NCI-H345 treated with DMSO at 0.1 percent for 48 hours (cell line): ENCODE measurements at regions not wholly inside any gene's neighbourhood (a gene's known extent, or its start where the extent isn't known, plus 50 kb on each side); places are given as distances from the start of the nearest gene placed in this dataset.

Source experiments
- DNase-seq: peaks from one replicate; lab custom pipeline; 2025; ENCODE audit not compliant: unreplicated experiment; lab: John Stamatoyannopoulos, UW

GRCh38 chr20:52921340-52921739 lies 50.8 kb upstream of the TSHZ2 start:
- DNase-seq = no peak

GRCh38 chr20:52918311-52918710 lies 53.8 kb upstream of the TSHZ2 start:
- DNase-seq = no peak

GRCh38 chr20:52915564-52915963 lies 56.6 kb upstream of the TSHZ2 start:
- DNase-seq = no peak

GRCh38 chr20:52914870-52915269 lies 57.3 kb upstream of the TSHZ2 start:
- no peak for DNase-seq

- DNase-seq = no peak
Measured at GRCh38 chr20:52913650-52914387, 58.3 kb upstream of the TSHZ2 start.

- no peak for DNase-seq
Measured at GRCh38 chr20:52905241-52905994, 66.7 kb upstream of the TSHZ2 start.

- no peak for DNase-seq
Measured at GRCh38 chr20:52904837-52905236, 67.3 kb upstream of the TSHZ2 start.

- no peak for DNase-seq
Measured at GRCh38 chr20:52899041-52899608, 73.0 kb upstream of the TSHZ2 start.

GRCh38 chr20:52896348-52896747 lies 75.8 kb upstream of the TSHZ2 start:
- no peak for DNase-seq

- DNase-seq = no peak
Measured at GRCh38 chr20:52895701-52896100, 76.5 kb upstream of the TSHZ2 start.

- no peak for DNase-seq
Measured at GRCh38 chr20:52895235-52895634, 76.9 kb upstream of the TSHZ2 start.

- no peak for DNase-seq
Measured at GRCh38 chr20:52893498-52893897, 78.7 kb upstream of the TSHZ2 start.

- DNase-seq = no peak
Measured at GRCh38 chr20:52892023-52892422, 80.1 kb upstream of the TSHZ2 start.

GRCh38 chr20:52890130-52890529 lies 82.0 kb upstream of the TSHZ2 start:
- no peak for DNase-seq

- DNase-seq = no peak
Measured at GRCh38 chr20:52889225-52889624, 82.9 kb upstream of the TSHZ2 start.

- DNase-seq = no peak
Measured at GRCh38 chr20:52888096-52888495, 84.1 kb upstream of the TSHZ2 start.

GRCh38 chr20:52880997-52881396 lies 91.2 kb upstream of the TSHZ2 start:
- DNase-seq = no peak

GRCh38 chr20:52880259-52880658 lies 91.9 kb upstream of the TSHZ2 start:
- no peak for DNase-seq

- no peak for DNase-seq
Measured at GRCh38 chr20:52874241-52874640, 97.9 kb upstream of the TSHZ2 start.

- no peak for DNase-seq
Measured at GRCh38 chr20:52869698-52870501, 102.3 kb upstream of the TSHZ2 start.

- DNase-seq = no peak
Measured at GRCh38 chr20:52869276-52869675, 102.9 kb upstream of the TSHZ2 start.
